GM19397 (cell line): ENCODE measurements at regions not wholly inside any gene's neighbourhood (a gene's known extent, or its start where the extent isn't known, plus 50 kb on each side); places are given as distances from the start of the nearest gene placed in this dataset.
"Not testable (repeated sequence)": the region's sequence is repeated elsewhere in the genome, so short reads cannot be mapped to it uniquely, and the experiment has no call there.

Experiments used
- ATAC-seq: cut with Tn5 transposase; IDR thresholded peaks from one replicate; pipeline ENCODE4 v1.9.1; 2021; ENCODE audit warnings: mild to moderate bottlenecking, moderate library complexity; ENCODE audit not compliant: unreplicated experiment

DNA sequence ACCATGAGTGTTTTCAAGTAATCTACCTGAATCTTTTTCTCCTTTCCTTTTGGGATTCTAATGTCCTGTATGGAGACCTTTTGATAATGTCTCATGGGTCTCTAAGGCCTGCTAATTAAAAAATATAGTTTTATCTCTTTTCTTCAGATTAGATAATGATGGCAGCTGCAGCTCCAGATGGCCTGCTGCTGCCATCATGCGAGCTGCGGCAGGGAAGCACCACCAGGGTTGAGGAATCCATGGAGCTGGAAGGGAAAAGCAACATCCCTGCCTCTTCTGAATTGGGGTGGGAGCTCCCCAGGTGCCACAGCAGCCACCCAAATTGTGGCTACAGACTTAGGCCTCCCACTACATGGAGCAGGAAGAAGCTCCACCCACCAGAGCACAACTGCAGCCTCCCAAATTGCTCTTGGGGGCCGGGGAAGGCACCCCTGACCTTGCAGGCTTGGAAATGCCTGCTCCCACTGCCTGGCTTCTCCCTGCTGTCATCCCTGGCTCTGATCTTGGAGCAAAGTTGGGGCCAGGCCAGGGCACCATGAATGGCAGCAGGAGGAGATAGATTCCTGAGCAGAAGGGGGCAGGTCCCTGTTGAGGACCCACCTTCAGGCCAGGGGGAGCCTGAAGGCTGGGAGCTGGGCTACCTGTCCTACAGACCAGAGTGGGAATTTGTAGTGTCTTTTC is 189.6 kb upstream of the MAN1A1 start:
- ATAC-seq, result no peak

DNA sequence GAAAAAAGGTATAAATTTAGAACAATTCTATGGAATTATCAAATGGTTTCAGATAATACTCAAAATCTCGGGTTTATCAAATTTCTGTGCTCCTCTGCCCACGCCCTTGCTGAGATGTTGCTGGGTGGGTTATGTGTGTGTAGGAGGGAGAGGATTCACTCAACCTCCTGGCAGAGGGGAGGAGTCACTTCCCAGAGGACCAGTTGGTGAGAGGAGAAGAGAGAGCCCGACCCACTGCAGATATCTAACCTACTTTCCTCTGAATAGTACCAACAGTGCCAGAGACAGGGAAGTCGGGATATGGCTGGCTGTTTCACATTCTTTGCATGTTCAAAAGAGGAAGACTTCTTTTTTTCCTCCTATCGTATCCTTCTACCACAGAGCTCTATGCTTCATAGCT is 187.1 kb upstream of the MAN1A1 start:
- ATAC-seq, result no peak

DNA sequence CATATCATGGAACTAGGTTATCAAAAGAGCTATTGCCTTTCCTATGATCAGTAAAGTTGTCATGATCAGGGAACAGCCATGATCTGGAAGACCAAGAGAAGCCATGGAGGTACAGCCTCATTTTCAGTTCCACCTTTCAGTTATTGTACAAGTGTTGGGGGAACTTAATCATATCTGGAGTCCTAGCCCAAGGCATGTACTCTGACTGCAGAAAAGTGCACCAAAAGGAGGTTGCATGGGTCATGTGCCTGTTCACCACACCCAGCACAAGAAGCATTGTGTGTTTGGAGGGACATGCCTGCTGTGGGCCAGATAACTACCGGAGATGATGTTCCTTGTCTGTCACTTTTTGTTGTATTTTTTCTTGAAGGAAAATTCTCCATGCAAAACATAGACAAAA is 185.8 kb upstream of the MAN1A1 start:
- ATAC-seq, result no peak

DNA sequence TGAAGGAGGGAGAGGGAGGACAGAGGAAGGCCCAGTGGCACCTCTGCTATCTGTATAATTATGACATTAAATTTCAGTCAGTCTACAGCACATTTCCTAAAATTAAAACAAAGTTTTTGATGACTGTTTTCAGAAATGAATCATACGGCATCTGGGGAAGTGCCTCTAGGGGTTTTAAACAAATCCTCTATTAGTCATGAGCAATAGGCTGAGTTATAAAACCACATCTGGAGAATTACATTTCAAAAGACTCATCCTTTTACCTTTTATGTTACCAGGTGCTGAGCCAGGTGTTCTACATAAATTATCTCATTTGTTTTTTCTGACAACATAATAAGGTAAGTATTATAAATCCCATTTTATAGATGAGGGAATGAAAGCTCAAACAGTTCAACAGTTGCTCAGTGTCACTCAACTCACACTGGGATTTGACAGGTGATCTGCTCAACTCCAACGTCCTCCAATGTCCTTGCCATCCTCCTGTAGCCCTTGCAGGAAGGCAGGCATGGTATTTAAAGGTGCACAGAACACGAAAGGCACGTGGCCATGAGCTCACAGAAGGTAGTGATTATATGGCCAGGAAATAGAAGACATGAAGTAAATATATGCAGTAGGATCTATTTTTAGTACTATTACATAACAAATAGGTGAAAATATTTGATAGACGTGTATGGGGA is 184.2 kb upstream of the MAN1A1 start:
- ATAC-seq, result no peak

DNA sequence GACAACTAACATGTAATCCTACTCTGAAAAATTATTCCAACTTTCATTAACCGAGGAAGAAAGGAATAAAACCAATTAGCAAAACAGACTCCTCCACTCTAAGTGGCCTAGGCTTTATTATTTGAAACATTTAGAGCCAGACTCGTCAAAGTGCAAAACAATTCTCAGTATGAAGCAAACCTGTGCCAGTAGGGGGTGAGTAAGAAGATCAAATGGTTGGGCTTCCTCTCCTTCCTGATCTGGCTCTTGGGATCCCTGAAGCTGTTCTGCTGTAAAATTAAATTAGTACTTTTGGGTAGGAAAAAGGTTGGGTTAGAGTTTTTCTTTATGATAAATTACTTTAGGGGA is 177.6 kb upstream of the MAN1A1 start:
- ATAC-seq, result no peak

DNA sequence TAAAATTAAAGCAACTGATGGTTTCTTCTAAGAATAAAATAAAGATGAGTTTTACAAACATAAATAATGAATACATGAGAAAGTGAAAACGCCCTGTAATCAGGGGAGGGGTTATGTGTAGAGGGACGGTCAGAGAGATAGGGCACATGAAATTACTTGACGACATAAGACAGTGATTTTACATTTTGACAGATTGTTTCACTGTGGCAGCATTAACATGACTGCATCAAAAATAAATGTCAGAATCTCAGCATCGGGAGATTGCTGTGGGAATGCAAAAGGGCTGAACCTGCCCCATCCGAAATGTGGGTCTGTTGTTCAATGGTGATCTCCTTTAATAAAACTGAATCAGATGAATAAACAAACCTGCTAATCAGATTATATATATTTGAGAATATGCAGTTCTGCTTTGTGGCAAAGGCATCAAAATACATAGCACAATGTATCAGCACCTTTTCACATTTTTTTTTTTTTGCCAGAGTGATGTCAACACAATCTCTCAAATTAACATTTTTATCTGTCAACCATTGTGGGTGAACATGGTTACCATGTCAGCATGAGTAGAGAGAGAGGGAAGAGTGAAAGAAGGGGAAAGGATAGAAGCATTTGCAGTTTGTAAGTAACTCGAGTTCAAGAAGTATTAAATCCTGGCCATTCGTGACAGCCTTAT is 177.1 kb upstream of the MAN1A1 start:
- ATAC-seq, result no peak

DNA sequence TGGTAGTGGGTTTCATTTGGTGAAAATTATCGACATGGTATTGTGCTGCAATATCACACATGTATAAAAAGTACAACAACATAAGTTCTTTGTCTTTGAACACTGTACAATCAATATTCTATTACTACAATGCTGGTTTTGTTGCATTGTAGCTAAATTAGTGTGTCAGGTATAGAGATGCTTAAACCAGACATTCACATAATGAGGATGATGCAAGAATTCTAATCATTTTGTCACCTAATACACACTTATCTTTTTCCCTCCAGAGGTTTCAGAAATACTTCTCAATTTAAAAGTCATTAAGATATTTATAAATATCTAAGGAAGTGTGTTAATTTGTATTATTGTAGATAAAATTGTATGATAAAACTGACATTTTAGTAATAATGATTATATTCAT is 174.8 kb upstream of the MAN1A1 start:
- ATAC-seq, result no peak

DNA sequence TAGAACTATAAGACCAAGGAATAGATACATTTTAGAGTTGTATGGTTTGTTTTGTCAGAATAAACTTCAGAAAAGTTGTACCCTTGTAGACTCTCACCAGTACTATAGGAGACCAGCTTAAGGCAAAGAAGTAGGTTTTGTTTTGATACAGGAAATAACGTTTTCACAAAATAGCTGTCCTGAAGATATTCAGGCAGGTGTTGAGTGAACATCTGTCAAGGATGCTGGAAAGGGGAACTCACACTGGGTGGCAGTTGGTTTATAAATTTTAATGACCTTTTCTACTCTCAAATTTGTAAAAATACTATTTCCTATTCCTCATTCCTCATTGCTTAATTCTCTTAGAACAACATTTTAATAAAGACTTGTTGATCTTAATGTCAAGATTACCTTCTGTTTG is 174.0 kb upstream of the MAN1A1 start:
- no peak for ATAC-seq

DNA sequence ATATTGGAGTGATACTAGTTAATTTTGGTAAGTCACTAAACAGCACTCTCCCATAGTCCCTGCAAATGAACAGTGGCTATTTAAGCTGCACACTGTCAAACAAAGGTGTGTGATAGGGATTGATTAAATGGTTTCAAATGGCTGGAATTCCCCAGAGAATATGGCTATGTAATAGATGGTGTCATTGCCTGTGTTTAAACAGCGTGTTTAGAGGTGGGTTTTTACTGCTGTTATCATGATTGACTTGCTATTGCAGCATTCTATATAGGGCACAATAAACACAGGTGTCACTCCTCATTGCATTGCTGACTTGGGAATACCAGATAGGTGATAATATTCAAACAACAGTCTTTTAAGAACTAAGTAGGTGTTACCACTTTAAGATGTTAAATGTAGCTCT is 171.7 kb upstream of the MAN1A1 start:
- ATAC-seq, result no peak

DNA sequence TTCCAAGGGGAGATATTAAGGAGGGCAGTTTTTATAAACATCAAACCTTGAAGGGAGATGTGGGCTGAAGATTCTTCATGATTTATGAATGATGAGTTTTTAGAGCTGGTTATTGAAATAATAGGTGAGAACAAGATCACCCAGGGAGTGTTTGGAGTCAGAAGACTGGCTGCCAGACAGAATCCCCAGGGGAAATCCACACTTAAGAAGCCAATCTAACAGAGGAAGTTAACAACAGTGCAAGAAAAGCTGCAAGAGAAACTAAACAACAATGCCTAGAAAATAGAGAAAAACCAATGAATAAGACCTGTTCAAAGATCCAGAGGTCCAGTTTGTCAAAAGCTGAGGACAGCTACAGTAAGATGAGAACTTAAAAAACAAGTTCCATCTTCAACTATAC is 167.9 kb upstream of the MAN1A1 start:
- no peak for ATAC-seq

DNA sequence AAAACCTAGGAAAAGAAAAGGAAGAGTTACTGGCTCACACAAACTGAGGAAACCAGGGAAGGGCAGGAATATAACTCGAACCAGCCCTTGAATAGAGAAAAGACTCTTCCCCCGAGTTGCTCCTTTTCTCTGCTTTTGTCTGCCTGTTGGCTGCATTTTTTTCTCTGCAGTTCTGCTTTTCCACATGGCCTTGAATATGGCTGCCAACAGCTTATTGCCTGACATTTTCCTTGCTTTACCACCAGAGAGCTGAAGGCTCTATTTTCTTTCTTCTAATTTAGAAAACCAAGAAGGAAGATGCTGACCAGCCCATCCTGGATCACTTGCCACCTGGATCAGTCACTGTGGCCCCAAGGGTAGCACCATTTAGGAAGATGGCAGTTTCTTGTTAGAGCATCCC is 164.8 kb upstream of the MAN1A1 start:
- no peak for ATAC-seq

DNA sequence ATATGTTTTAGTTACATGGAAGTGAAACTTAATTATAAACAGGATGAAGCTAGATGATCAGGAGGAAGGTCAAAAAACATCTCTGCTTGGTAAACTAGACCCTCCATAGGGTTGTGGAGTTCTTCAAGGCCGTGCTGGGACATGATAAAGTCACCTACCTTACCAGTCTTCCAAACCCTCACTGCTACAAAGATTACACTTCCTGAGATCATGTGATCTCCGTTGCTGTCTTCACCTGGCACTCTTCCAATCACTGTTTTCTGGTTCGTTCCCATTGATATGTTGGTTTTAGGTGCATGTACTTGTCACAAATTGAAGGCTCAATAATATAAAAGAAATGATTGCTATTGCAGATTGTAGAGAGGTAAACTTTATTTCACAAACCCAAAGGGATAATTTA is 161.5 kb upstream of the MAN1A1 start:
- no peak for ATAC-seq

DNA sequence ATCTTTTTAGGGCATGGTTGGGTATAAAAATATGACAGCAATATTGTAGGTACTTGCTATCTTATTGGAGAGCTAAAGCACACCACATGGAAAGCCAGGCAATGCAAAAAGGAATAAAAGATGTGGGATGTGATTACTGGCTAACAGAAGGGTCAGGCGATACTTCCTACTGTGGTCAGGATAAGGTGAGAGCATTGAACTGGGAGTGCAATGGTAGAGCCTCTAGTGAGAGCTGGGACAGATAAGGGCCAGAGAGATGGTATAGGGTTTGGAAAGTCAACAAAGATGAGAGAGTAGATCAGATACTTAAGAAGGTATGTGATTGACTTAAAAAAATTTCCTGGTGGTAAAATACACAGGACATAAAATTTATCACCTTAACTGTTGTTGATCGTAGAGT is 160.7 kb upstream of the MAN1A1 start:
- ATAC-seq, result no peak

DNA sequence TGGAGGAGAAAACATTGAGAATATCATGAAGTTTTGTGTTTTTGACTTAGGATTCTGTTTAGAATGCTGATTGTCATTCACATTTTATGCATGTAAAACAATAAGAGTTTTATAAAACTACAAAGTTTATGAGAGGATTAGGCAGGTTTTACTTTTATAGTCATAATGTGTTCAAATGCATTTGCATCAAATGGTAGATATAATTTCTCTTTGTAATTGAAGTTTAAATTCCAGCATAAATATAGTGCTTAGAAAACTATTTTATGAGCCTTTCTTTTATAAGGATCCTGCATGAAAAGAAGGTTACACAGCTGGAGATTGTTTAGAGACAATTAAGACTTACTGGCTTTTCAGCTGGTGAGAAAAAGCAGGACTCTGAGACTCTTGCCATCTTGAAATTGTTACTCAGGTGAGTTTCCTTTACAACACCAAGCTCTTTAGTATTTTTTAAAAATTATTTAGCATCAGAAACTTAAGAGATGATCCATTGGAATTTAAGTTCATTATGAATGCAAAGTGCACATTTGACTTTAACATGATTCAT is 157.1 kb upstream of the MAN1A1 start:
- ATAC-seq, result no peak

DNA sequence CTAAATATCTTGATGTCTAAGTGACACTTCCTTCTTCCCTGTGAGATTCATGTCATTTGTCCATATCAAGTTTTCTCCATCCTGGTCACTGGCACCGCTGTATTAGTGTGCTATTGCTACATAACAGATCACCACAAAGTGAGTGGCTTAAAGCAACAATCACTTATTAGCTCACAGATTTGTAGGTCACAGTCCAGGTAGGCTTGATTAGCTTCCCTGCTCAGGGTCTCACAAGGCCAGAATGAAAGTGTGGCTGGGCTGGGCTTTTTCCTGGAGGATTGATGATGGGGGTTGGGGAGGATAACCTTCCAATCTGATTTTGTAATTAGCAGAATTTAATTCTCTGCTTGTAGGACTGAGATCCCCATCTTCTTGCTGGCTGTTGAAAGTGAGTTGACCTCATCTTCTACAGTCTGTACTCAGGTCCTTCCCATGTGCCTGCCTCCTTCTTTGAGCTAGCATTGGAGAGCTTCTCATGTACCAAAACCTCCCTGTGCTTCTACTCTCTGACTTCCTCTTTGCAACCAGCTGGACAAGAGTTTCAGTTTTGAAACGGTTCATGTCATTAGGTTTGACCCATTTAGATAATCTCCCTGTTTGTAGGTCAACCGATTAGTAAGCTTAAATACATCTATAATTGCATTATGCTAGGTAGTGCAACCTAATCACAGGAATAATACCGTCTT is 152.4 kb upstream of the MAN1A1 start:
- peak; percentile 97 for ATAC-seq

DNA sequence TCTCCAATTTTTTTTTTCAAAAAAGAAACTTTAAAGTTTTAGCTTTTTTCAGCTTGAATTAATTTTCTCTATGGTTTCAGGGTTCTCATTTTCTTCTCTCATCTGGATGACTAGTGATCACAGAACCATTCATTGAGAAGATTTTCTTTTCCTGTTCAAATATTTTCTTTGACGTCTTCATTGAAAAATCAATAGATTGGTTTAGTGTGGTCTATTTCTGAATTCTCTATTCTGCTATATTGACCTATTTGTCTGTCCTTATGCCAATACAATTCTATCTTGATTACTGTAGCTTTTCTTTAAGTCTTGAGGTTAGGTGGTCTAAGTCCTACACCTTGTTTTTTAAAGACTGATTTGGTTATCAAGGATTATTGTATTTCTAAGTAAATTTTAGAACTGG is 150.2 kb upstream of the MAN1A1 start:
- no peak for ATAC-seq

DNA sequence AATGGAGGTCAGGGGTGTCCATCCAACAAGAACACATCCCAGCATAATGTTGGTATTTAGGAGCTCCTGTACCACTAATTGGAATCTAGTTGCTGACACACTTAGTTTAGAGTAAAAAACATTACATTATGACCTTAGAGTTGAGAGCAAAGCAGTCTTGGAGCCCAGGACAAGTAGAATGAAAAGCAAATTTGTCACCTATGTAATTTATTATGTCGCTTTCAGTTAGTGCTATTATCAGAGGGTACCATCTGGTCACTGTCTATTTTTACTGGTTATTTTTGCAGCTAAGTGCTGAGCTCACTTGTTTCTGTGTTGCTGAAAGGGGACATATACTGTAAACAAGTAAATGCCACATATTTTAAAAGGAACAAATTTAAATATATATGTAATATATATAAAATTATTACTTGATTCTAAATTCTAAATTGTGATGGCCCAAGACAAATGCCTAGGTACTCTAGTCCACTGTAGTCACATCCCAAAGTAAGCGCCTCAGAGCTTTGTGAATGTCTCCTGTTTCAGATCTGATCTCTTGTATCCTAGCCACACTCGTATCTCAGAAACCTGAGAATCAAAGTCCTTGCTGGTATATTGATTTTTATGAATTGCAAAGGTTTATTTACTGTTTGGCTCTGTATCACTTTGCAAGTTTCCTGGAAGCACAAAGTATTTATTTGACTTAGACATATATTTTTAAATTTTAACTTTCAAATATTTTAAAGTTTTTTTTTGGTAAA is 148.6 kb upstream of the MAN1A1 start:
- no peak for ATAC-seq

DNA sequence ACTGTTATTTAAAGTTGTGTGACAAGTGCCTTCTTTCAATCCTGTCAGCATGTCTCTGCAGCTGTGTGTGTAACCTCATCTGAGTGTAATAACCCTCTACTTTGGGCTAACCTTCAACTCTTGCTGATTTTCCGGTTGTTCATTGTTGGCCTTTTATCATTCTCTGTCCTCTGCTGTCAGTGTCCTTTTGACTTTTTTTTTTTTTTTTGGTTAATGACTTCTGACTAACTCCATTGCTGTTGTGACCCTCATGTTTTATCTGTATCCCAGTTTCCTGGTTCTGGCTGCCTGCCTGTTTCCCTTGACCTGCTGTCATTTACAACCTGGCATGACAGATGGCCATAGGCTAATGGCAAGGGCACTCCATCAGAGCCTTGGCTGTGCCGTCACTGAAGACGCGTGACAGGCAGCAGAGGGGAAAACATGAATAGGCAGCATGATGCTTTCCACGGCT is 145.7 kb upstream of the MAN1A1 start:
- no peak for ATAC-seq

DNA sequence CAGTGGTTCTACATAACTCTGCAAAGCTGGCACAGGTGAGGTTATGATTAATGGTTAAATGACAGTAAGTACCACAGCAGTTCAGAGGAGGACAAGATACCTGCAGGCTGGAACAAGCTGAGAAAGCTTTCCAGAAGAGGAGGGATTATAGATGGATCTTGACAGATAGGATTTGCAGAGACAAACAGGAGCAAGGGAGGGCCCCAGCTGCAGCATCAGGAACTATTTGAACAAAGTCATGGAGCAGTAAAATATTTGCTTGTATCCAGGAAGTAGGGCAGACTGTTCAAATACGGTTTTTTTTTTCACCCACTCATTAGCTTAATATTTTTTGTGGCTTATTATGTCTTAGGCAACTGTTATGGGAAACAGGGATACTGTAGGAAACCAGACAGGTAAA is 144.4 kb upstream of the MAN1A1 start:
- ATAC-seq, result no peak

DNA sequence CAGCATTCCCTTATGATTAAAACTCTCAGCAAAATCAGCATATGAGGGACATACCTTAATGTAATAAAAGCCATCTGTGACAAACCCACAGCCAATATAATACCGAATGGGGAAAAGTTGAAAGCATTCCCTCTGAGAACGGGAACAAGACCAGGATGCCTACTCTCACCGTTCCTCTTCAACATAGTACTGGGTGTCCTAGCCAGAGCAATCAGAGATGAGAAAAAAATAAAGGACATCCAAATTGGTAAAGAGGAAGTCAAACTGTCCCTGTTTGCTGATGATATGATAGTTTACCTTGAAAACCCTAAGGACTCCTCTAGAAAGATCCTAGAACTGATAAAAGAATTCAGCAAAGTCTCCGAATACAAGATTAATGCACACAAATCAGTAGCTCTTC is 141.6 kb upstream of the MAN1A1 start:
- ATAC-seq, result not testable (repeated sequence)

DNA sequence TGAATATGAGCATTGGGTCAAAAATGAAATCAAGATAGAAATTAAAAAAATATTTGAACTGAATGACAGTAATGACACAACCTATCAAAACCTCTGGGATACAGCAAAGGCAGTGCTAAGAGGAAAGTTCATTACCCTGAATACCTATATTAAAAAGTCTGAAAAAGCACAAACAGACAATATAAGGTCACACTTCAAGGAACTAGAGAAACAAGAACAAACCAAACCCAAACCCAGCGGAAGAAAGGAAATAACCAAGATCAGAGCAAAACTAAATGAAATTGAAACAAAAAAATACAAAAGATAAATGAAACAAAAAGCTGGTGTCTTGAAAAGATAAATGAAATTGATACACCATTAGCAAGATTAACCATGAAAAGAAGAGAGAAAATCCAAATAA is 140.5 kb upstream of the MAN1A1 start:
- ATAC-seq, result not testable (repeated sequence)
